ENCODE measurements at regions not wholly inside any gene's neighbourhood (a gene's known extent, or its start where the extent isn't known, plus 50 kb on each side); places are given as distances from the start of the nearest gene placed in this dataset.
"Not testable (repeated sequence)": the region's sequence is repeated elsewhere in the genome, so short reads cannot be mapped to it uniquely, and the experiment has no call there.

GRCh38 chr17:21482189-21482865 is 106.2 kb downstream of the KCNJ12 start:
- 41 to 49% methylated on average over 9 of the region's 9 CpGs for WGBS, 2 donors
- no peak for TF ChIP-seq CTCF (IDR thresholded peaks at IDR 0.05)
- no peak for ATAC-seq
- Histone ChIP-seq H3K9me3 (peaks cover 0 to 14% (median 0%) of the 10 kb centered on the region in 11 donors), H3K36me3 (no peaks in the 10 kb centered on the region), H3K27me3 (peaks cover 0 to 17% (median 6%) of the 10 kb centered on the region in 7 donors), H3K4me1 (no peaks in the 10 kb centered on the region), H3K4me3 (no peak overlapping the region), H3K27ac (no peak overlapping the region)
- DNase-seq: no peak
- intact Hi-C loops (cut with DNase I): no loop called here

GRCh38 chr17:21488043-21488442 is 111.9 kb downstream of the KCNJ12 start:
- H3K9me3 ChIP-seq; H3K36me3 ChIP-seq; H3K4me1 ChIP-seq; DNase-seq; H3K4me3 ChIP-seq; intact Hi-C loops (cut with DNase I); H3K27ac ChIP-seq; ATAC-seq: not testable (repeated sequence)
- peaks cover 0 to 27% (median 15%) of the 10 kb centered on the region in 7 donors for H3K27me3 ChIP-seq
- WGBS, 2 donors: 79 to 86% methylated on average over 2 of the region's 2 CpGs

- ATAC-seq: no peak
- 83 to 84% methylated on average over 10 of the region's 10 CpGs for WGBS, 2 donors
- no peak for DNase-seq
- Histone ChIP-seq H3K4me3 (no peak overlapping the region), H3K27ac (no peak overlapping the region), H3K9me3 (no peaks in the 10 kb centered on the region), H3K27me3 (peaks cover 0 to 17% (median 11%) of the 10 kb centered on the region in 7 donors), H3K36me3 (no peaks in the 10 kb centered on the region), H3K4me1 (no peaks in the 10 kb centered on the region)
- no peak for TF ChIP-seq CTCF (IDR thresholded peaks at IDR 0.05)
- intact Hi-C loops (cut with DNase I): no loop called here
Measured at GRCh38 chr17:21493993-21494392, 117.8 kb downstream of the KCNJ12 start.

GRCh38 chr17:21495281-21495680 is 119.1 kb downstream of the KCNJ12 start:
- Histone ChIP-seq H3K4me1 (no peaks in the 10 kb centered on the region), H3K9me3 (no peaks in the 10 kb centered on the region), H3K27ac (no peak overlapping the region), H3K36me3 (no peaks in the 10 kb centered on the region), H3K27me3 (peaks cover 0 to 13% (median 4%) of the 10 kb centered on the region in 7 donors), H3K4me3 (no peak overlapping the region)
- no peak for TF ChIP-seq CTCF (IDR thresholded peaks at IDR 0.05)
- intact Hi-C loops (cut with DNase I): loop anchor here in 1 of 10 donors (5.0 kb wide), 1 partner anchor 33 kb away; no protein-coding TSS in a partner anchor
- 65 to 68% methylated on average over 8 of the region's 8 CpGs for WGBS, 2 donors
- ATAC-seq (peak in 1 of 8 donors; percentile 18), DNase-seq (no peak)

- intact Hi-C loops (cut with DNase I): loop anchor here in 1 of 10 donors (5.0 kb wide), 1 partner anchor 38 kb away; no protein-coding TSS in a partner anchor
- no peak for DNase-seq
- Histone ChIP-seq H3K4me1 (no peaks in the 10 kb centered on the region), H3K36me3 (no peaks in the 10 kb centered on the region), H3K27ac (no peak overlapping the region), H3K4me3 (no peak overlapping the region), H3K9me3 (no peaks in the 10 kb centered on the region), H3K27me3 (peaks cover 0 to 14% (median 3%) of the 10 kb centered on the region in 7 donors)
- TF ChIP-seq CTCF (IDR thresholded peaks at IDR 0.05): no peak
- WGBS, 2 donors: 47 to 57% methylated on average over 5 of the region's 5 CpGs
- no peak for ATAC-seq
Measured at GRCh38 chr17:21500064-21500463, 123.9 kb downstream of the KCNJ12 start.

- DNase-seq, H3K36me3 ChIP-seq, H3K4me3 ChIP-seq, H3K27ac ChIP-seq, ATAC-seq, H3K4me1 ChIP-seq, H3K9me3 ChIP-seq: not testable (repeated sequence)
- WGBS, 2 donors: 80 to 84% methylated on average over 15 of the region's 15 CpGs
- intact Hi-C loops (cut with DNase I): loop anchor here in 1 of 10 donors (5.0 kb wide), 1 partner anchor 40 kb away; no protein-coding TSS in a partner anchor
- peaks cover 0 to 20% (median 4%) of the 10 kb centered on the region in 7 donors for H3K27me3 ChIP-seq
Measured at GRCh38 chr17:21501927-21502700, 126.0 kb downstream of the KCNJ12 start.
